B cell (primary cell): ENCODE measurements at regions not wholly inside any gene's neighbourhood (a gene's known extent, or its start where the extent isn't known, plus 50 kb on each side); places are given as distances from the start of the nearest gene placed in this dataset.

Experiments used
- ATAC-seq: fragments of 200-7000 bp; cut with Tn5 transposase; one replicate; pipeline ENCODE4 v1.10.0; 2021; ENCODE audit warnings: low read depth, mild to moderate bottlenecking, moderate number of reproducible peaks, moderate library complexity
- CTCF ChIA-PET: fragments of 350-600 bp; sonication (Branson Sonifier 250); formaldehyde crosslinking; loops from one replicate; lab custom pipeline; 2021; ENCODE audit warnings: antibody characterized with exemption, inconsistent platforms; lab: Charles Lee
- POLR2A ChIA-PET: fragments of 350-600 bp; sonication (Branson Sonifier 250); formaldehyde crosslinking; loops from one replicate; lab custom pipeline; 2021; ENCODE audit warnings: antibody characterized with exemption; lab: Charles Lee
- DNase-seq: peaks from one replicate; pipeline ENCODE4 v3.0.0; 2013
- H2AFZ ChIP-seq: 2 replicates; pipeline ENCODE4 v1.6.1; 2012; ENCODE audit warnings: mild to moderate bottlenecking, low read depth, low read length; ENCODE audit not compliant: insufficient read depth, poor library complexity, severe bottlenecking
- H3K27ac ChIP-seq, 2 donors: 1 replicate in 1 of 2; 2 replicates in 1 of 2; pipeline ENCODE4 v1.5.1; 2012 to 2013; ENCODE audit warnings: low read length in 2 of 2, mild to moderate bottlenecking in 2 of 2, moderate library complexity in 1 of 2
- H3K27me3 ChIP-seq, 4 experiments: fragments of 200-600 bp in 1 of 4; sonication (generic) in 1 of 4; replicated peaks in 1 of 4; 1 replicate in 2 of 4; 2 replicates in 2 of 4; pipeline versions ENCODE4 v1.6.1 to v1.7.0; 2013 to 2016; ENCODE audit warnings: low read length in 3 of 4, mild to moderate bottlenecking in 2 of 4, mixed read lengths in 1 of 4, moderate library complexity in 1 of 4; ENCODE audit not compliant: insufficient read depth in 4 of 4, control insufficient read depth in 3 of 4; ENCODE audit errors: control extremely low read depth in 1 of 4
- H3K36me3 ChIP-seq, 2 experiments: replicated peaks in 1 of 2; 1 replicate in 1 of 2; 2 replicates in 1 of 2; pipeline versions ENCODE4 v1.6.1 to v1.7.1; 2013; ENCODE audit warnings: low read length in 1 of 2; ENCODE audit not compliant: insufficient read depth in 2 of 2, control insufficient read depth in 1 of 2; ENCODE audit errors: control extremely low read depth in 1 of 2, extremely low read depth in 1 of 2
- H3K4me1 ChIP-seq, 2 donors: fragments of 200-600 bp in 1 of 2; sonication (generic) in 1 of 2; 1 replicate in 1 of 2; 2 replicates in 1 of 2; pipeline versions ENCODE4 v1.5.1 to v1.6.1; 2013 to 2017; ENCODE audit warnings: low read length in 2 of 2; ENCODE audit not compliant: control insufficient read depth in 2 of 2, insufficient read depth in 2 of 2
- H3K4me2 ChIP-seq: replicated peaks from 2 replicates; pipeline ENCODE3; 2012; ENCODE audit warnings: mild to moderate bottlenecking, low read depth, low read length; ENCODE audit not compliant: poor library complexity, severe bottlenecking
- H3K4me3 ChIP-seq, 5 experiments: fragments of 200-600 bp in 1 of 5; sonication (generic) in 1 of 5; 1 replicate in 3 of 5; 2 replicates in 2 of 5; pipeline versions ENCODE4 v1.5.1 to v1.7.0; 2011 to 2016; ENCODE audit warnings: low read length in 4 of 5, mild to moderate bottlenecking in 4 of 5, low read depth in 2 of 5, control low read depth in 1 of 5, moderate library complexity in 1 of 5; ENCODE audit not compliant: insufficient read depth in 1 of 5; ENCODE audit errors: control extremely low read depth in 1 of 5, extremely low read depth in 1 of 5
- H3K79me2 ChIP-seq: fragments of 200-600 bp; sonication (generic); one replicate; pipeline ENCODE4 v1.6.0; 2016; ENCODE audit warnings: low read length; ENCODE audit not compliant: control insufficient read depth, insufficient read depth
- H3K9ac ChIP-seq: fragments of 200-600 bp; sonication (generic); 2 replicates; pipeline ENCODE4 v1.6.1; 2017; ENCODE audit warnings: mild to moderate bottlenecking, low read length, moderate library complexity
- H3K9me3 ChIP-seq, 3 donors: one replicate each; pipeline versions ENCODE4 v1.6.1 to v1.7.1; 2013; ENCODE audit warnings: low read length in 2 of 3; ENCODE audit not compliant: control insufficient read depth in 2 of 3, insufficient read depth in 1 of 3; ENCODE audit errors: control extremely low read depth in 1 of 3
- H4K20me1 ChIP-seq: 2 replicates; pipeline ENCODE4 v1.6.0; 2012; ENCODE audit warnings: mild to moderate bottlenecking, low read length; ENCODE audit not compliant: insufficient read depth, control insufficient read depth, poor library complexity, severe bottlenecking
- H3K27ac Mint-ChIP-seq: one replicate; pipeline ENCODE4 v1.8.0; 2021; ENCODE audit warnings: mixed read lengths
- H3K27me3 Mint-ChIP-seq: one replicate; pipeline ENCODE4 v1.8.0; 2021; ENCODE audit warnings: mixed read lengths
- H3K4me1 Mint-ChIP-seq: one replicate; pipeline ENCODE4 v1.8.0; 2021; ENCODE audit warnings: mixed read lengths
- H3K4me3 Mint-ChIP-seq: one replicate; pipeline ENCODE4 v1.8.0; 2021; ENCODE audit warnings: mixed read lengths
- H3K9me3 Mint-ChIP-seq: one replicate; pipeline ENCODE4 v1.8.0; 2022; ENCODE audit warnings: mixed read lengths; ENCODE audit not compliant: insufficient read depth
- CTCF ChIP-seq: fragments of 200-600 bp; IDR thresholded peaks from one replicate; pipeline ENCODE4 v1.8.0; 2022; ENCODE audit warnings: antibody characterized with exemption, mild to moderate bottlenecking
- EZH2 ChIP-seq: IDR thresholded peaks from 2 replicates; pipeline ENCODE4 v1.6.1; 2012; ENCODE audit warnings: borderline replicate concordance, low read depth, mild to moderate bottlenecking, moderate library complexity, low read length; ENCODE audit not compliant: insufficient read depth, poor library complexity, severe bottlenecking
- WGBS: methylation state at CpG from one replicate; pipeline ENCODE4 v1.1.5; 2013; ENCODE audit warnings: missing lambda C conversion rate; ENCODE audit not compliant: insufficient coverage; 5-methylcytosine and 5-hydroxymethylcytosine counted together
- intact Hi-C: fragments of 100-400 bp; cut with micrococcal nuclease; formaldehyde crosslinking; loops from one replicate; pipeline ENCODE4 v1.10.0; 2022

GRCh38 chr2:221115944-221116343 is 456.2 kb downstream of the EPHA4 start:
- Histone ChIP-seq H3K4me3 (no peak overlapping the region), H2AFZ (no peak overlapping the region), H3K4me2 (no peak overlapping the region), H3K9ac (no peak overlapping the region), H3K4me1 (no peaks in the 10 kb centered on the region), H4K20me1 (no peaks in the 10 kb centered on the region), H3K79me2 (no peaks in the 10 kb centered on the region), H3K27me3 (peaks cover 0 to 2% (median 0%) of the 10 kb centered on the region in 4 experiments), H3K9me3 (no peaks in the 10 kb centered on the region), H3K36me3 (no peaks in the 10 kb centered on the region), H3K27ac (no peak overlapping the region)
- Mint-ChIP-seq H3K27me3 (peaks cover 10% of the 10 kb centered on the region), H3K4me1 (no peaks in the 10 kb centered on the region), H3K27ac (no peak overlapping the region), H3K9me3 (no peaks in the 10 kb centered on the region), H3K4me3 (no peak overlapping the region)
- ChIA-PET CTCF (no interaction called here), POLR2A (no interaction called here)
- ATAC-seq: no peak
- TF ChIP-seq EZH2 (no peak), CTCF (no peak)
- WGBS: no CpG with 5 or more reads among the region's 3 CpGs
- DNase-seq: no peak
- intact Hi-C loops: no loop called here

DNA sequence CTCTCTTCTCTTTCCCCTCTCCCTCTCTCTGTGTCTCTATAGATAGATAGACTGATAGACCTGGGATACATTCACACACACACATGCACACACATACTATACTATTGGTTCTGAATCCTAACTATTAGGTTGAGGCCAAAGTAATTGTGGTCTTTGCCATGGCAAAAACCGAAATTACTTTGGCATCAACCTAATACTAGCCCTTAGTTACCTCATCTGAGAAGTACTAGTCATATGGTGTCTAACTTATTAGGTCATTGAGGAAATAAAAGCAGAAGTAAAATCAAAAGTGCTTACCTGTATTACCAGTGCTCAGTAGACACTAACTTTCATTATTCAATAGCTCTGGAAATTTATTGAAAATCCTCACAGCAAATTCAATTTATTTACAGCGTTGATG is 451.5 kb downstream of the EPHA4 start:
- H3K27me3 Mint-ChIP-seq: peaks cover 18% of the 10 kb centered on the region
- no peaks in the 10 kb centered on the region for H3K4me1 Mint-ChIP-seq
- no peaks in the 10 kb centered on the region for H3K9me3 ChIP-seq
- H3K4me3 Mint-ChIP-seq: no peak overlapping the region
- ChIA-PET CTCF (no interaction called here), POLR2A (no interaction called here)
- intact Hi-C loops: no loop called here
- H3K36me3 ChIP-seq: no peaks in the 10 kb centered on the region
- H3K27ac Mint-ChIP-seq: no peak overlapping the region
- peaks cover 0 to 2% (median 0%) of the 10 kb centered on the region in 4 experiments for H3K27me3 ChIP-seq
- no peaks in the 10 kb centered on the region for H3K4me1 ChIP-seq
- no peak overlapping the region for H3K9ac ChIP-seq
- H3K4me3 ChIP-seq: no peak overlapping the region
- no peaks in the 10 kb centered on the region for H3K9me3 Mint-ChIP-seq
- ATAC-seq (no peak), DNase-seq (no peak)
- no peaks in the 10 kb centered on the region for H4K20me1 ChIP-seq
- H3K4me2 ChIP-seq: no peak overlapping the region
- TF ChIP-seq EZH2 (no peak), CTCF (no peak)
- H3K27ac ChIP-seq: no peak overlapping the region
- H3K79me2 ChIP-seq: no peaks in the 10 kb centered on the region
- WGBS: no CpG with 5 or more reads among the region's 2 CpGs
- no peak overlapping the region for H2AFZ ChIP-seq
